GM18511 (cell line): ENCODE measurements at regions not wholly inside any gene's neighbourhood (a gene's known extent, or its start where the extent isn't known, plus 50 kb on each side); places are given as distances from the start of the nearest gene placed in this dataset.
"Not testable (repeated sequence)": the region's sequence is repeated elsewhere in the genome, so short reads cannot be mapped to it uniquely, and the experiment has no call there.

Experiments used
- ATAC-seq: cut with Tn5 transposase; IDR thresholded peaks from one replicate; pipeline ENCODE4 v1.9.1; 2021; ENCODE audit warnings: mild to moderate bottlenecking, moderate library complexity; ENCODE audit not compliant: unreplicated experiment

DNA sequence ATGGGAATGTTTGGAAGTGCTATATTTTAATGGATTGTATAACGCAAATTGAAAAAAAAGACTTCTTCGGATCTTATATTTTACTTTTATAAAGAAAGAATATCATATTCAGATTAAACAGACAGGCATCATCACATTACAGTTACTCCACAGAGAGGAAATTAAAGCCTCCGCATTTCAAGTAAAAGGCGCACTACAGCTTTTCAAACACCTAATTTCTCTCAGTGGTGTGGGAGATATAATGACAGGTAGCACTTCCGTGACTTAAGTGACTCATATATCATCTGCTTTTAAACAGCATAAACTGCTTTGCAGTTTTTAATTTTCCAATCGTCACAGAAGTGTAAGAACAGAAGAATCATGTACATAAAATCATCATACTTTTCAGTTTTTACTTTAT lies 751.4 kb downstream of the FSCB start:
- ATAC-seq = no peak

DNA sequence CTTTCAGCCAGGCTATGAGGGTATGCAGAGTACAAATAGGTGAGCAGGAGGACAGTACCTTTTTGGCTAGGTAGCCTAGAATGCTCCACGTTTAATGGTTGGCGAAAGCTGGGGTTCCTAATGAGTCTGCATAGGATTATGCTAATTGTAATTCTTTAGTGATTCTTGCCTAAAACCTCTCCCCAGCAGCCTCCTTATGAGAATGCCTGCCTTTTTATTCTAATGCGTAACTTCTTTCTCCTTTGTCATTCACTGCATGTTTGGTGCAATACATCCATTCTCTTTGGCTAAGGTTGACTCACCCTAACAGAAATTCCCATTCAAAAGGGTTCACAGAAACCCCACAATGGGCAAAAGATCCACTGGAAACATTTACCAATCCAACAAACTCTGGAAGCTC lies 752.2 kb downstream of the FSCB start:
- ATAC-seq = no peak

DNA sequence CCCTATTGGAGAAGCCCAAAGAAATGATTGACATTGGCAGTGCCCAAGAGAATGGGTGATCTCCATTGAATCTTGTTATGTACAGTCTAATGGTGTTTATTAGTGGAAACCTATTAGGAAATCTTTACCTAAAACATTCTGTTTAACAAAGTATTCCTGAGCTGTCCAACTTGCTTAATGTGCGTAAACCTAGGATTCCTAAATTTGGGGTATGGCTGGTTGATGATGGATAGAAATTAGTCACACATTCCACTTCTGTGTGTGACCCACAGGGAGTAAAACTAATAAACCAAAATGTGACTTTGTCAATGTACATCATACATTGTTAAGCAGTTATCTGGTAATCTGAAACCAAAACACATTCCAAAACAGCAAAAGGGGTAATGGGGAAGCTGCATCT lies 761.3 kb downstream of the FSCB start:
- ATAC-seq = no peak

DNA sequence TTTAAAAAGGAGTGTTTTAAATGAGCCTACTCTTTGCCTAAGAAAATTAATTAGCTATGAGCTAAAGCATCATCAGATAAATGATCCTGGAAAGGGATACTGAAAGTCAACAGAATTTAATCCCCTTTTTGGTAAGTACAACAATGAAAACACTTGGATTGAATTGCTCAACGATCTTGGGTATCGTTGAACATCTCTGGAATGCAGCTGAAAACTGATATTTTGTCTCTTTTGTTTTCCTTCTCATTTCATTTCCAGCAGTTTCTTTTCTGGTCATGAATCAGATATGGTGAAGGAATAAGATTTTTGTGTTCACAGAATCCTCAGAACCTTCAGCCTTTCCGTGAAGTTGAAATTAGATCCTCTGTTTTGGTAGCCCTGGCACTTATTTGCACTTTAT lies 771.2 kb downstream of the FSCB start:
- no peak for ATAC-seq

DNA sequence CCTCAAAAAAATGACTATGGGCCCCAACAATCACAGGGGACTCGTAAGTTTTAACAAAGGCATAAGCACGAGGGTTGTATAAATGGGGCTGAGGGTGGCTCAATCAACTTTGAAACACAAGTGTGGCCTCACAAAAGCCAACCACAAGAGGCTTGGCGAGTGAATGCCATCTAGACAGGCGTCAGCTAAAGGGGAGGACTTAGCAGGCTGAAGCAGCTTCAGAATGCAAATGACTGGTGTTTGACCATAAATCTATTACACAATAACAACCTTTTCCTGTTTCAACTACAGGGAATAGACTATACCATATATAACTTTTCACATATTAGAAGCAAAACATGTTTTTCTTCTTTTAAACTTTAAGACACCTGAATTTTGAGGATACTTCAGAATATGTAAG lies 777.9 kb downstream of the FSCB start:
- ATAC-seq = no peak

DNA sequence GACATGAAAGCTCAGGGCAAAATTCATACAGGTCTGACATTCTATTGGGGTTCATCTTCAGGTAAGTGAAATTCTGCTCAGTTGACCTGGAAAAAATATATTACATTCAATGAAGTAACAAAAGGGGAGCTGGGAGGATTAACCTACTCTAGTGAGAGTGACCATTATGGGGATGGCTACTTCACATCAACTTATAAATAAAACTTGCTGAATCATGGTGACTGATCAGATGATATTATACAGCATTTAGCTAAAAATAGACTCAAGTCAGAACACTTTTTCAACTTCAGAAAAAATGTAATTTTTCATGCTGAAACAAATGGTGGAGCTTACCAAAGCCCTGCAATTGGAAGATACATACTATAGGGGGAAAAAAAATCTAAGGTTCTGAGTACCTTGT lies 800.2 kb downstream of the FSCB start:
- ATAC-seq = no peak

DNA sequence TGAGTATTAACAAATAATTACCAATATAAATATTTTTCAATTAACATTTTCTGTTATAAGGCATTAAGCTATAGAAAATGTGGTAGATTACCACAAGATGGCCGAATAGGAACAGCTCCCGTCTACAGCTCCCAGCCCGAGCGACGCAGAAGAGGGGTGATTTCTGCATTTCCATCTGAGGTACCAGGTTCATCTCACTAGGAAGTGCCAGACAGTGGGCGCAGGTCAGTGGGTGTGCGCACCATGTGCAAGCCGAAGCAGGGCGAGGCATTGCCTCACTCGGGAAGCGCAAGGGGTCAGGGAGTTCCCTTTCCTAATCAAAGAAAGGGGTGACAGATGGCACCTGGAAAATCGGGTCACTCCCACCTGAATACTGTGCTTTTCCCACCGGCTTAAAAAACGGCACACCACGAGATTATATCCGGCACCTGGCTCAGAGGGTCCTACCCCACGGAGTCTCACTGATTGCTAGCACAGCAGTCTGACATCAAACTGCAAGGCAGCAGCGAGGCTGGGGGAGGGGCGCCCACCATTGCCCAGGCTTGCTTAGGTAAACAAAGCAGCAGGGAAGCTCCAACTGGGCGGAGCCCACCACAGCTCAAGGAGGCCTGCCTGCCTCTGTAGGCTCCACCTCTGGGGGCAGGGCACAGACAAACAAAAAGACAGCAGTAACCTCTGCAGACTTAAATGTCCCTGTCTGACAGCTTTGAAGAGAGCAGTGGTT lies 808.4 kb downstream of the FSCB start:
- not testable (repeated sequence) for ATAC-seq

DNA sequence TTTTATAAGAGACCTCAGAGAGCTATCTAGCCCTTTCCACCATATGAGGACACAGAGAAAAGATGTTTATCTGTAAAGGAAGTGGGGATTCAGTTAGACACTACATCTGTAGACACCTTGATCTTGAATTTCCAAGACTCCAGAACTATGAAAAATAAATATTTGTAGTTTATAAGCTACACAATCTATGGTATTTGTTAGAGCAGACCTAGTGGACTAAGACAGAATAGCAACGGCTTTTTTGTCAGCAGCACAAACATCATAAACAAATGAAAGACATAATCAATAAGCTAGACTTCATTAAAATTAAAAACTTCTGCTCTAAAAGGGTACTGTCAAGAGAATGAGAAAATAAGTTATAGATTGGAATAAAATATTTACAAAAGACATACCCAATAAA lies 810.1 kb downstream of the FSCB start:
- ATAC-seq = no peak

DNA sequence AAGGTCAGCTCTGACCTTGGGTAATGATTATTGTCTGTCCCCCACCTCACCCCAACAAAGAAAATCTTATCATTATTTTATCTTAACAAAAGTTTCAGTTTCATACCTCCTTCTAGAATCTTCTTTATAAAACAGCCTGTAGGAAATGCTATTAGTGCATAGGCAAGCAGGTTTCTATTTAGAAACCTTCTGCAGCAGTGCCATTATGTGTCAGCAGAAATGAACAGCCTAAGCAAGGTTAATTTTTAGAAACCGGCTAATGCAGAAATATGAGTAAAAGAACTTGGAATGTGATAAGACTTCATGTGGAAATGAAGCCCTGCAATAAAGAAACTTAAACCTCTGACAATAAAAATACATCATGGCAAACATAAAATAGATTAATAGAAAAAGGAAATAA lies 814.4 kb downstream of the FSCB start:
- ATAC-seq = no peak

DNA sequence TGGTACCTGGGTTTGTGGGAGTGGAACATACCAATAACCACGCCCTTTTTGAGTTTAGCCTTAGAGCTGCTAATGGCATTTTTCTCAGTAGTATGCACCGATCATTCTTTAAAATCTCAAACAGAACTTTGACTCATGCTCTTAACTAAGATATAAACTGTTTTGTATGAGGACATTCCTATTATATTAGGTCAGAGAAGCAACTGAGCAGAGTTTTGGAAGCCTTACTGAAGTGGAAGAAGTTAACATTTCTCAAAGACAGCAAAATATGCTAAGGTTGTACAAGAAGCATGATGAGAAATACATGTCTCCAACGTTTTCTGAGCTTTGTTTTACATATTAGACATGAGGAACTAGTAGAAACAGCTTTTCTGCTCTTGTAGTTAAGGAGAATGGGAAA lies 819.2 kb downstream of the FSCB start:
- no peak for ATAC-seq

DNA sequence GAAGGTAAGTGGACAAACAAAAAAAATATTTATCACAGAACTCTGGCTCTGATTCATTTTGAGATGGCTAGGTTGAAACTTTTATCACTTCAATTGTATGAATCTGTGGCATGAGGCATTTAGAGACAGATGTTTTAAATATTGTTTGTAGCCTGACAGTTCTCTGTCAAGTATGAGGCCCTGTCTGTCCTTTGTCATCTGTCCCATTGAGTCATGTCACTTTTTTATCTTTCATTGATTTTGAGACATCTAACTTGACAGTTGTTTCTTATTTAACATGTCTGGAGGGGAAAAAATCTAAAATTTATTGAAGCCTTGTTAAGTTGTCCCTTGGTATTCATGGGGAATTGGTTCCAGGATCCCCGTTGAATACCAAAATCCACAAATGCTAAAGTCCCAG lies 829.5 kb downstream of the FSCB start:
- ATAC-seq = no peak

DNA sequence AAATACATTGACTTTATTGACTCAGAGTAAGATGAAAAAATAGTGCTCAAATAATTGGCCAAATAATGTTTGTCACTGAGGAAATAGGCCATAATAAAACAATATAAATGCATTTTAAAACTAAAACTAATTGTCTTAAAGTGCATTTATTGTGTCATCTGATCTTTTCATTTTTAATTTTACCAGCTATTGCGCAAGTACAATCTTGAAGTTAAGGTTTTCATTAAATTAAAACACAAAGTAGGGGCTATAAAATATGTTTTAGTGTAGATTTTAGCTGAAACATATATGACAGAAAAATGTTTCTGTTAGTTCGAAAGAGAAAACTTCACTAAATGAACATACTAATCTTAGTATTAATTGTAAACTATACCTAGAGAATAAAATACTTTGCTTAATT lies 832.8 kb downstream of the FSCB start:
- no peak for ATAC-seq

DNA sequence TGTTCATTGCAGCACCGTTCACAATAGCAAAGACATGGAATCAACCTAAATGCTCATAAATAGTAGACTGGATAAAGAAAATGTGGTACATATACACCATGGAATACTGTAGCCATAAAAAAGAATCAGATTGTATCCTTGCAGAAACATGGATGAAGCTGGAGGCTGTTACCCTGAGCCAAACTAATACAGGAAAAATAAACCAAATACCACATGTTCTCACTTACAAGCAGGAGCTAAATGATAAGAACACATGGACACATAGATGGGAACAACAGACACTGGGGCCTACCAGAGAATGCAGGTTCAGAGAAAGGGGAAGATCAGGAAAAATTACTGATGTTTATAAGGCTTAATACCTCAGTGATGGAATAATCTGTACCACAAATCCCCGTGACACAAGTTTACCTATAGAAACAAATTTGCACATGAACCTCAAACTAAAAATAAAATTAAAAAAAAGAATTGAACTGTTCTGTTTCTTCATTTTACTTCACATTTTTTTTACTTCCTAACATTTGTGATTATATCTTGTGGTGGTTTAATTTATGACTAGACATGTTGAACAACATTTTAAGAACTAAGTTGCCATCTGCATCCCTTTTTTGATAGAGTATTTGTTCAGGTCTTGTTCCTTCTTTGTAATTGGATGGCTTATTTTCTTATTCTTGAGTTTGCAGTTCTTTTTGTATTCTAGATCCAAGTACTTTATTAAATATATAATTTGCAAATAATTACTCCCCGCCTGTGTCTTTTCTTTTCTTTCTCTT lies 835.2 kb downstream of the FSCB start:
- no peak for ATAC-seq

DNA sequence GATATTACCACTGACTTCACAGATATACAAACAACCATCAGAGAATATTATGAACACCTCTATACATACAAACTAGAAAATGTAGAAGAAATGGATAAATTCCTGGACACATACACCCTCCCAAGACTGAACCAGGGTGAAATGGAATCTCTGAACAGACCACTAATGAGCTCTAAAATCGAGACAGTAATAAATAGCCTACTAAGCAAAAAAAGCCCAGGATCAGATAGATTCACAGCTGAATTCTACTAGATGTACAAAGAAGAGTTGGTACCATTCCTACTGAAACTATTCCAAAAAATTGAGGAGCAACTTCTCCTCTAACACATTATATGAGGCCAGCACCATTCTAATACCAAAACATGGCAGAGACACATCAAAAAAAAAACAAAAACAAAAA lies 837.7 kb downstream of the FSCB start:
- no peak for ATAC-seq

DNA sequence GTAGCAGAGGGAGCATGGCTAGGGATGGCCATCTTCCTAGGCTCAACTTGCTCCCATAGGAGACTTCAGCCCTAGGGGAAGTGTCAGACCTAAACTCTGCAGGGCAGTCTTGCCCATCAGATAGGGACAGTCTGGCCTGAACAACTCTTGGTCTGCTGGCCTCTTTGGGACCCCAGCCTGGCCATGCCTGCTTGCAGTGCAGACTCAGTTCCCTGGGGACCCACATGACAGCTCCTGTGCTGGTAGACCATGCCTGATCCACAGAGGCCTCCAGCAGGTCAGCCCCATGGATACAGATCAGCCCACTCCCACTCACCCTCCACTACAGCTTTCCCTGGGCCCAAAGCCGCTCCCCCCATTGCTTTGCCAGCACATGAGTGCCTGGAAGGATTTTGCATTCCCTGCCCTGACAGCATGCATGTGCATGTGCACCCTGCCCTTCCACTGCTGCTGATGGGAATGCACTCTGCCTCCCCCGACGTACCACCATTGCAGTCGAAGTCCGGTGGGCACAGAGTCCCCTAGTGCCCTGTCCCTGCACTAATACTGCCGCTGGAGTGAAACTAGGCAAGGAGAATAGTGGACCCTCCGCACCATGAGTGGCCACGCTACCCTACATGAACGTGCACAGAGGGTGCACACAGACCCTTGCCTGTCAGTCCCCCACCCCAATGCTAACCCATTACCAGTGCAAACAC lies 841.4 kb downstream of the FSCB start:
- ATAC-seq = no peak

DNA sequence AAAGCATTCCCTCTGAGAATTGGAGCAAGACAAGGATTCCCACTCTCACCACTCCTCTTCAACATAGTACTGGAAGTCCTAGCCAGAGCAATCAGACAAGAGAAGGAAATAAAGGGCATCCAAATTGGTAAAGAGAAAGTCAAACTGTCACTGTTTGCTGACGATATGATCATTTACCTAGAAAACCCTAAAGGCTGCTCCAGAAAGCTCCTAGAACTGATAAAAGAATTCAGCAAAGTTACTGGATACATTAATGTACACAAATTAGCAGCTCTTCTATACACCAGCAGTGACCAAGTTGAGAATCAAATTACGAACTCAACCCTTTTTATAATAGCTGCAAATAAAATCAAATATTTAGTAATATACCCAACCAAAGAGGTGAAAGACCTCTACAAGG lies 851.9 kb downstream of the FSCB start:
- ATAC-seq = not testable (repeated sequence)

DNA sequence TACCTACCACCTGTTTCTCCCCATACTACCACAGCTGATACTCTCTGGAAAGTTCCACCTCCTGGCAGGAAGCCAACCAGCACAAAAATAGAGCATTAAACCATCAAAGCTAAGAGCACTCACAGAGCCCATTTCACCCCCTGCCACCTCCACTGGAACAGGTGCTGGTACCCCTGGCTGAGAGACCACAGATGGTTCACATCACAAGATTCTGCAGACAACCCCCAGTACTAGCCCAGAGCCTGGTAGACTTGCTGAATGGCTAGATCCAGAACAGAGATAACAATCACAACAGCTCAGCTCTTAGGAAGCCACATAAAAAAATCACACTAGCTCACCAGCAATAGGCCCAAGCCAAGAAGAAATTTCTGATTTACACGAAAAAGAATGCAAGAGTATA lies 855.2 kb downstream of the FSCB start:
- no peak for ATAC-seq

DNA sequence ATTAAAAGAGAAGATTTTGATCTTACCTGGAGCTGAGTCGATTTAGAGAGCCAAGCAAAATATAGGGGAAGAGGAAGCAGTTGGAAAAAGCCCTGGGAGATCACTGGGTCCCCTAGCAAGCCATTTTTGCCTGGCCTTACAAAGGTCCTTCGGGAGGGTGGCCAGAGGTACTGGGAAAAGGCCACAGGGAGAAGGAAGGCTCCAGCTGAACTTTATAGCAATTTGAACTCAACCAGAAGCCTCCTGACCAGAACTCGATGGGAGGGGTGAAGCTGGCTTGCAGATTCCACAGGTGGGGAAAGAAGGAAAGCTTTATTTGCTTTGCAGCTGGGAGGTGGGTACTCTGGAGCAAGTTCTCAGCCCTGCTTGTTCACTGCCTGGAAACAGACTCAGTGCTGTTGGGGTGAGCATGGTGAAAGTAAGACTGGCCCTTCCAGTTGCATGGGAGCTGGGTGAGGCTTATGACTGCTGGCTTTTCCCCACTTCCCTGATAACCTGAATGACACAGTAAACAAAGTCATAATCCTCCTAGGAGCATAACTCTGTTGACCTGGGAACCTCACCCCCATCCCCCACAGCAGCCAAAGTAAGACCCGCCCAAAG lies 855.8 kb downstream of the FSCB start:
- ATAC-seq = no peak

DNA sequence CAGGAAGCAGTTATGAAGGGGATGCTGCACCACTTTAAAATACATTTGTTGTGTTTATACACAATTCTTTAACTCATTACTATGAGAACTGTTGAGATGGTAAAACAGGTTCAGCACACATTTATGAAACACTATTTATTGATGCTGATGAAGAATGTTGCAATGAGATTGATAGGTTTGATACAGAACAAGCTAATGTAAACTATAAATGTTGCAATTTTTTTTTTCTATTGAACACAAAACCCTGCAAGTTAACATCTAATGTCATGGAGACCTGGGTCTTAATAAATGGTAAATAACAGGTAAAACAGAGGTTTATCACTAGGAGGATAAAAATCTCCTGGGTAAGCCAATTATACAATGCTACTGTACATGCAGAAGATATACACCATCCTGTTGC lies 857.6 kb downstream of the FSCB start:
- no peak for ATAC-seq

DNA sequence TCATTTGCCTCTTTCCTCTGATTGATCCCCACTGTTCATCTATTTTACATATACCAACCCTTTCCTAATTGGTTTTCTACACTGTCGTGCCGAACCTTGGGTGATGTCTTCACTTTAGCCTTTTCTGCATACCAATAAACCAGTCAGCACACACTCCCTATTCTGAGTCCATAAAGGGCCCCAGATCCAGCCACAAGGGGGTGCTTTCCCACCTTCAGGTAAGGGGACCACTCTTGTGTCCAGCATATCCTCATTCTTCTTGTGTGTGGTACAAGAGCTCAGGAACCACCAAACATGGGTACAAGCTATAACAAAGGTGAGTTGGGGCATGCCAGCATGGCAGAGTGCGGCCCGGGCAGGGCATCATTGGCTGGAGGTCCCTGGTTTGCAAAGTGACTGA lies 859.8 kb downstream of the FSCB start:
- no peak for ATAC-seq

DNA sequence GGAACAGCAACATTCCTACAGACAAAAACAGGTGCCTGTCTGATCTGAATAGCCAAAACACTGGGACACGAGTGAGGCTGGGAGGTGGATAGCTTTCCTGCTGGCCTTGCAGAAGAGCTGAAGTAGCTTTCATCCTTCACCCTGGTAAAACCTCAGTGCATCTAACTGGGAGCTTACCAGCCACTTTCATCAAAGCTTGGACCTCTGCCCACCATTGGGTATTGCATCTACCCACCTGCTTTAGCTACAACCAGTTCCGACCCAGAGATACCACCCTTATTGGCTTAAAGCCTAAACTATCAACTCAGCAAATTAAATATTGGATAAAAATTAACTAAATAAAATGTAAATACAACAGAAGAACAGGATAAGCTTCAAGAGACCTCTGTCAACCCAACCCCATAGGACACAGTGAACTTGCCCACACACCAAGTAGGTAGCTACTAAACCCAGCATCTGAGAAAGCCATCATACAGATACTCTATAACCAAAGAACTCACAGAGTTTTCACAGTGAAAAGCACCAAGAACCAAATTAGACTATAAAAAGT lies 866.3 kb downstream of the FSCB start:
- no peak for ATAC-seq
